HG02938 (cell line): ENCODE measurements at regions not wholly inside any gene's neighbourhood (a gene's known extent, or its start where the extent isn't known, plus 50 kb on each side); places are given as distances from the start of the nearest gene placed in this dataset.
"Not testable (repeated sequence)": the region's sequence is repeated elsewhere in the genome, so short reads cannot be mapped to it uniquely, and the experiment has no call there.

ENCODE experiments used
- ATAC-seq: cut with Tn5 transposase; IDR thresholded peaks from one replicate; pipeline ENCODE4 v1.9.1; 2021; ENCODE audit warnings: mild to moderate bottlenecking, moderate library complexity; ENCODE audit not compliant: unreplicated experiment

DNA sequence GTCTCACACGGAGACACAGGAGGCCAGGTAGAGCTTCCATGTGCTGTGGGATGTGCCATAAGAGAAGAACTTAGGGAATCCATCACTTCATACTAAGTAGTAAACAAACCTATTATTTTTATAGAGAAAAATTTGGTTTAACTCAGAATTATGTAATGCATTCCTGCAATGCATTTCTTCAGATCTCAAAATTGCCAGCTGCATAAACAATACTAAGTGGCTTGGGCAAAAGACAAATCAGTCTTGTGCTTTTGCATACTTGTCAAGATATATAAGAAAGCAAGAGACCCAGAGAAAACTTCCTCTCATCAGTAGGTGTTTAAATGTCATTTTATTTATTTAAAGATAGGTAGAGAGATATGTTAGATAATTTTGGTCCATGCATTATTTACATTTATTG, 382.1 kb upstream of the CTSO start:
- ATAC-seq, result no peak

DNA sequence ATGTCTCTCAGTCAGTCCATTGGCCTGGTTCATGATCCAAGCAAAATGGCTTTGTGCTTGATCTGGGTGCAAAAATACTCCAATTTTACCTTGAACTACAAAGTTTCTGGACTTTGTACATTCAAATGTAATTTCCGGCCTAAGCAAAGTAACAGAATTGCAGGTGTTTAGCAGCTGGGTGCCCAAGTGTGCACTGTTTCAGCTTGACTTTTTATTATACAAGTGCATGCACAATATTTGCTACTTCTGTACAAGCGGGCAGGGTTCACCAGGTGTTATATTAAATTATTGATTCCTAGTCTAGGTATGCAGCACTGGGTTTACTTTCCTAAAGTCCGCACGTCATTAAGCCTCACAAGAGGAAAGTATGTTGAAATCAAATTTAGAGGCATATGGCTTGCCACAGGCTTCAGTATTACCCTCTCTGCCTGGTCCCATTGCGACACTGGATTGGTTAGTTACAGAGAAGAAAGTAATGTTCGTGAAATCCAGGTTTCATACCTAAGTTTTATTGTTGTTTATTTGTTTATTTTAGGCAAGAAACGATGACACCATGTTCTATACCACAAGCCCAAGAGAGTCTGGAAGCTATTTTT, 376.9 kb upstream of the CTSO start:
- no peak for ATAC-seq

- no peak for ATAC-seq
These were observed 376.1 kb upstream of the CTSO start for GRCh38 chr4:156329779-156330178.

DNA sequence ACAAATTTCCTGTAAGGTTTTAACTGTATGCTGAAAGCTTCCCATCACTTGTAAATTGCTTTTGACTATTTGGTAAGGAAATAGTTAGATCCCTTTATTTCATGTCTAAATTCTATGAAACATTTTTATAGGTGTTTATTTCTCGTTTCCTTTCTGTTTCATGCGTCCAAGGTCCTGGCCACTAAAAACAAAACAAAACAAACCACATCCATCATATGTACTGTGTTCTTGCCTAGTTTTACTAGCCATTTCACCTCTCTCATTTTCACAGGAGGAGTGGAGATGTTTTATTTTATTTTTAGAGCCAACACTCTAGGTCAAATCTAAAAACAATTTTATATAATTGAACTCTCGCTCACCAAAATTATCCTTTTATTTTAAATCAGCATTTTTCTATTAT, 375.2 kb upstream of the CTSO start:
- no peak for ATAC-seq

DNA sequence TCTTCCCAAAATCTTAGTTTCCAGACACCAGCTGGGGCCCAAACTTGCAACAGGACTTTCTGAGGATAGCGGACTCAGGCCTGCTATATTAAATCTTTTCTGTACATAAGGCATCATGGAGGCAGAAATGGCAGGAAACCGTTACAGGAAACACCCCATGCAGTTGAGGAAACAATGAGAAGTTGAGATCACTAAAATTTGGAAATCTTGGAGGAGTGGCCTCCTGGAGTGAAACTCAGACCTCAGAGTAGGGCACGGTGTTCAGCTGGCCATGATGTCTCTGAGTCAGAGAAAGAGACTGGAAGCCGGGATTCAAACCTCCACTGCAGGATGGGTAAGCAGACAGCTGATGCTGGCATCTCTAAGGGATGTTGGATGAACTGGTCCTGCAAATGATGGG, 372.6 kb upstream of the CTSO start:
- ATAC-seq, result no peak

DNA sequence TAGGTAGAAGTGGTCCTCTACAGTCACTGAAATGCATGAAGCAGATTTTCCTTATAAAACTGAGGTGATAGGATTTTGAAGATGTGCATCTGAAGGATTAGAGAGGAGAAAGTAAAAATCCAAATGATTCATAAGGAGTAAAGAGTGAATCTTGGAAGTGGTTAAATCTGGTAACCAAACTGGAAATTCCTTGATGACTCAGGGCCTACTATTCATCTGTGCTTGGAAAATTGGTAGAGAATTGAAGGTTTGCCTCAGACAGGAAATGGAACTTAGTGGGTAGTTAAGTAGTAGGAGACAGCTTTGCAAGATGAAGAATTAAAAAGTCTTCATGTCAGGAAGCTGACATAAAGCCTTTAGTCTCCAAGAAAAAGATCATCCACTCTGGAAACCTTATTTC, 368.9 kb upstream of the CTSO start:
- ATAC-seq, result no peak

- ATAC-seq, result no peak
These were observed 367.5 kb upstream of the CTSO start for GRCh38 chr4:156321203-156321602.

GRCh38 chr4:156313497-156313896, 359.8 kb upstream of the CTSO start:
- ATAC-seq, result no peak

DNA sequence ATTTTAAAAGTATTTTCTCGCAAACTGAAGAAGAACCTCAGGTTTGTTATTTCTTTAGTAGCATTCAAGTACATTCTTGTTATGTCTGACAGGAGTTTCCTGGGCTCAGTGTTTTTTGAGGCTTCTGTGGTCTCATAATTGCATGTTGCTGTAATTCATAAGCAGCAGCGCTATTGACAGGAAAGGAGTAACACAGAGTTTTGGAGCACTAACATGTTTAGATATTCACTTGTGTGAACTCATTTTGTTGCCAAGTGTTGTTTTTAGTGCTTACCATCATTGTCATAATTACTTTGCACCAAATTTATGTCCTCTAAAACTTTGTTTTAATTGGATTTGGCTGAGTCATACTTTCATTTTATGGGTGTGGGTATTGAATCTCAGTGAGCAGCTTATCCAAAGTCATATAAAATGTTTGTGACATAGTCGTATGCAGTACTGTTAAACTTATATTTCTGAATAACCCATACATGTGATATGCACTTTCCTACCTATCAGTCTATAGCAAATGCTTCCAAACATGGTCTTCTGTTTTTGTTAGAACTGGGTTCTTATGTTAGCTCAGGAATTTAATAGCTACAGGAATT, 358.7 kb upstream of the CTSO start:
- no peak for ATAC-seq

- no peak for ATAC-seq
These were observed 355.4 kb upstream of the CTSO start for GRCh38 chr4:156309031-156309430.

GRCh38 chr4:156303708-156304107, 350.0 kb upstream of the CTSO start:
- no peak for ATAC-seq

DNA sequence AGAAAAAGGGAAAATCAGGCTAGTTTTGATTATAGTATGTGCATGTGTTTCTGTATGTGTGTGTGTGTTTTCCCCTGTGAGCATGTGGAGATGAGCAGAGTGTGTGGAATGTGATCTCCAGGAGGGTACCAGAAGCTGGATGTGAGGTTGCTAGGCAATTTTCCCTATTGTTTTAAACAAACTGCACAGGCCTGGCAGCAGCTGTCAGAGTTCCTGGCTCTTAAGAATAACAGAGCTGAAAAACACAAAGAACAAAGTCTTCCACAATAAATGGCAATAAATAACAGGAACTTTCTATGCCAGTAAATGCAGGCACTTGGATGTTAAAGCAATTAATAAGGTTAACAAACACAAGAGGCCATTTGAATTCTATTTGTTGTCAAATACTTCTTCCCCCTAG, 344.6 kb upstream of the CTSO start:
- ATAC-seq, result no peak

DNA sequence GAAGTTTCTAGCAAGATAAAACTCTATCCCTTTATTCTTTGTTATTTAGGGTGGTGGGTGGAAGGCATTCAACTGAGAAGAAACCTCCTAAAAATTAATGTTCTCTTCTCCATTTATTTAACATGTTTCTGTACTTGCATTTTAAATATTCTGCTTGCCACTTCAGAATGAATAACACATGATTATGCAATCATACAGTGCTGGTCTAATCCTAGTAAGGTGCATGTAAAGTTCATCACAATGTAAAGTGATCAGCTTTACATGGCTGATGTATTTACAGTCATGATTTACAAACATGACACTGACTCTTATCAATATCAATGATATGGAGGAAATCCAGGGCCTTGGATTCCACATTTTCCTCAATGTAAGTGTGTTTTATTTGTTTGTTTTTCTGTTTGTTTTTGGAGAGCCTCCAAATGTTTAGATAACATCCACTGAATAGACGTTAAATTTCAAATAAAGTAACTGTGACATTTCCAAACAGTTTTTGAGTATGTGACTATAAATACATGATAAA, 342.1 kb upstream of the CTSO start:
- ATAC-seq, result no peak

- ATAC-seq, result no peak
These were observed 340.9 kb upstream of the CTSO start for GRCh38 chr4:156294577-156294976.

DNA sequence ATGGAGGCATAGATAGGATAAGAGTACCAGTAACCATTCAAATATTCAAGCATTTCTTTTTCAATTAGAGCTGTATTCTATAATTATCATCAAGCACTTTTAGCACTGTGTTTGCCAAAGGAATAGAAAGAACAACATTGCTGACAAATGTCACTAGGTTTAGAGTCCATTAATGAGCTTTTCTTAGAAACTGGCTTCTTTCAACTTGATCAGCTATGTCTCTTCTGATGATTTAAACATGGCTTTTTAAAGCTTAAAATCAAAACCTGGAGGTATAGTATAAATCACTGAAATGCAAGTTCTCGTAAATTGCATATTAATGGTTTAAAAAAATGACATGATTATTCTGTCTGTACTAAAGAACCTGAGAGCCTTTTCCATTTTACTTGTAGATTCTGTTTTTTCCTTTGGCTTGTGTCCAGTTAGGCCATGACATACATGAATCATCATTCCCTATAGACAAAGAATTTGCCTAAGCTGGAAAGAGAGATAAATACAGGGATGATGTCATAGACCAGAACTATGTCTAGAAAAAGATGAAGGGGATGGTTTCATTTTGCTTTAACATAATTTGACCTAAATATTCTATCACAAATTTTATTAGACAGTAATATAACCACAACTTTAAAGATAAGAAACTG, 340.1 kb upstream of the CTSO start:
- ATAC-seq, result no peak

DNA sequence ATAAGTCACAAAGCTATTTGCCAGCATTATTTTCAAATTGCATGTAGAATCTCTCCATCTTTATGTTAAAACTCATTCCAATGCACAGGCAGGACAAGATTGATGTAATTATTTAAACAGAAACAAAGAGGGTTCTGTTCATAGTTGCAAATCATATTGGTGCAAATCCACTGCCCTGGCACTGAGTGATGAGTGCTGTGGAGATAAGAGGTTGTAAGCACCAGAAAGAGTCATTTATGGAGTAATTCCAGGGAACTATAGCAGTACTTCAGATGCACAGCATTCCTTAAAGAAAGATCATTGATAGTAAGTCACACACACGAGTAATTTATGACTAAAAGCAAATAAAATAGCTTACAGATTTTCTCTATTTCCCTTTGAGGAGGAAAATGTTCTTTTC, 337.7 kb upstream of the CTSO start:
- ATAC-seq, result no peak

- no peak for ATAC-seq
These were observed 337.1 kb upstream of the CTSO start for GRCh38 chr4:156290811-156291210.

GRCh38 chr4:156290026-156290425, 336.4 kb upstream of the CTSO start:
- ATAC-seq, result not testable (repeated sequence)

- no peak for ATAC-seq
These were observed 327.0 kb upstream of the CTSO start for GRCh38 chr4:156280686-156281085.

GRCh38 chr4:156265407-156265806, 311.7 kb upstream of the CTSO start:
- no peak for ATAC-seq

DNA sequence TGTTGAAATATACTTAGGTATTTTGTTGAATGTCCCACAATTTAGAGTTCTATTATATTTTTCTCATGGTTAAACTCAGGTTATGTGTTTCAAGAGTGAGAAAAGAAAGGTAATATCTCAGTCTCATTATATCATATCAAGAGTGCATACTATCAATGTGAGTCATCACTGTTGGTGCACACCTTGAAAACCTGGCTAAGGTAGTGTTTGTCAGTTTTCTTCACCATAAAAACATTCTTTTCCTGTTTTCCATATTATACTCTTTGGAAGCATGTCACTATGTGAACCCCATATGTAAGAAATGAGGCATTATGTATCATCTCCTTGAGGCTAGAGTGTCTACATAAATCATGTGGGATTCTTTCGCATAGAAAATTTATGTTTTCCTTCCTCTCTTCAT, 307.6 kb upstream of the CTSO start:
- no peak for ATAC-seq

DNA sequence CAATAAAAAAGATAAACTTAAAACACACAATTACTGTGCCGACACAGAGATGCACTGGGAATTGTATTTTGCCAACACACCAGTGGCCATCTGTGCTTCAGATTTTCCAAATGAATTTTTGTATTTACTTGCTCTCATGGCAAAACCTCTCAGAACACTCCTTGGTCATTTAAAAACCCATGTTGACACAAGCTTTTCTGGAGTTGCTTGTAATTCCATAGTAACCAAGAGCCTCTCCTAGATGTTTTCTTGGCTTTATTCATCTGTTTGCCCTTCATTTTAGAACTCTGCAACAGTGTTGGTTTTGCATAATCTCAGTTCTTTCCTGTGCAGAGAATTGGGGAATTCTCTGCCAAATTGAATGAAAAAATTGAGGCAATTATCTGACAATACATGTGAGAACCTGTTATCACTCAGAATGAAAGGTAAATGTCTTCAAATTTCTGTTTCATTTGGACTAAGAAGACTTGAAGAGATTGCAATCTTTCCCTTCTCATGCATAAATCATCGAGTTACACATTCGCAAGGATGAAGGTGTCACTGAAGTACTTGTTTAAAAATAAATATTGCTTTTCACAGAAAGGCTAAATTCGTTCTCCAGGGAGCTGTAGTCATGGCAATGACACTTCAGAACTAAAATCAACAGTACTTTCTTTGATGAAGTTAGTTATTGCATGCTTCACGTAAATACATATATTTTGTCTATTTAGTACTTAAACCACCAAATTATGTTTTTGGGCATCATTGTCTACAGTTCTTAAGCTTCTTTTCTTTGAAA, 301.8 kb upstream of the CTSO start:
- ATAC-seq, result no peak
